Mesothelial cell of epicardium (in vitro differentiated cells): ENCODE measurements at regions not wholly inside any gene's neighbourhood (a gene's known extent, or its start where the extent isn't known, plus 50 kb on each side); places are given as distances from the start of the nearest gene placed in this dataset.

ENCODE experiments used
- DNase-seq, 2 experiments: peaks; one replicate each; pipeline ENCODE4 v3.0.0; 2021; ENCODE audit warnings: low spot score in 2 of 2; ENCODE audit not compliant: unreplicated experiment in 2 of 2
- H3K27ac Mint-ChIP-seq: 2 replicates; pipeline ENCODE4 v1.8.0; 2021; ENCODE audit warnings: mixed read lengths
- H3K27me3 Mint-ChIP-seq: 2 replicates; pipeline ENCODE4 v1.8.0; 2021; ENCODE audit warnings: low read depth, mixed read lengths
- H3K36me3 Mint-ChIP-seq: 2 replicates; pipeline ENCODE4 v1.8.0; 2021; ENCODE audit warnings: mixed read lengths
- H3K4me1 Mint-ChIP-seq: 2 replicates; pipeline ENCODE4 v1.8.0; 2021; ENCODE audit warnings: mixed read lengths
- H3K4me3 Mint-ChIP-seq: 2 replicates; pipeline ENCODE4 v1.8.0; 2021; ENCODE audit warnings: mild to moderate bottlenecking, moderate library complexity, mixed read lengths
- H3K9me3 Mint-ChIP-seq: 2 replicates; pipeline ENCODE4 v1.8.0; 2021; ENCODE audit warnings: mixed read lengths
- TF ChIP-seq, protein P1 (sequence below): fragments of 200-600 bp; sonication (generic); IDR thresholded peaks from one replicate; pipeline ENCODE4 v1.5.0; 2021; ENCODE audit warnings: antibody characterized with exemption; ENCODE audit not compliant: unreplicated experiment

DNA sequence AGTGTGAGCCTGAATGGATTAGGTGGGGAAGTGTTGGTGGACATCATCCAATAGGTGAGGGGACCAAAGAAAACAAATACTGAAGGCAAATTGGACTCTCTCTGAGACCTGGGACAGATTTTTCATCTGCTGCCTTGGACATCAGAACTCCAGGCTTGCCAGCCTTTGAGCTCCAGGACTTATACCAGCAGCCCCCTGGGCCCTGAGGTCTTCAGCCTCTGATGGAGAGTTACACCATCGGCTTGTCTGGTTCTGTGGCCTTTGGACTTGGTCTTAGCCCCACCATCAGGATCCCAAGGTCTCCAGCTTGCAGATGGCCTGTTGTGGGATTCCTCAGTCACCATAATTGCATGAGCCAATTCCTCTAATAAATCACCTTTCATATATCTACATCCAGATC lies 80.8 kb upstream of the SLC8A3 start:
- Mint-ChIP-seq H3K4me3 (no peak overlapping the region), H3K27me3 (peaks cover 29% of the 10 kb centered on the region), H3K9me3 (no peaks in the 10 kb centered on the region), H3K36me3 (no peaks in the 10 kb centered on the region), H3K4me1 (no peaks in the 10 kb centered on the region), H3K27ac (no peak overlapping the region)
- DNase-seq, result no peak
- TF ChIP-seq, protein P1, sequence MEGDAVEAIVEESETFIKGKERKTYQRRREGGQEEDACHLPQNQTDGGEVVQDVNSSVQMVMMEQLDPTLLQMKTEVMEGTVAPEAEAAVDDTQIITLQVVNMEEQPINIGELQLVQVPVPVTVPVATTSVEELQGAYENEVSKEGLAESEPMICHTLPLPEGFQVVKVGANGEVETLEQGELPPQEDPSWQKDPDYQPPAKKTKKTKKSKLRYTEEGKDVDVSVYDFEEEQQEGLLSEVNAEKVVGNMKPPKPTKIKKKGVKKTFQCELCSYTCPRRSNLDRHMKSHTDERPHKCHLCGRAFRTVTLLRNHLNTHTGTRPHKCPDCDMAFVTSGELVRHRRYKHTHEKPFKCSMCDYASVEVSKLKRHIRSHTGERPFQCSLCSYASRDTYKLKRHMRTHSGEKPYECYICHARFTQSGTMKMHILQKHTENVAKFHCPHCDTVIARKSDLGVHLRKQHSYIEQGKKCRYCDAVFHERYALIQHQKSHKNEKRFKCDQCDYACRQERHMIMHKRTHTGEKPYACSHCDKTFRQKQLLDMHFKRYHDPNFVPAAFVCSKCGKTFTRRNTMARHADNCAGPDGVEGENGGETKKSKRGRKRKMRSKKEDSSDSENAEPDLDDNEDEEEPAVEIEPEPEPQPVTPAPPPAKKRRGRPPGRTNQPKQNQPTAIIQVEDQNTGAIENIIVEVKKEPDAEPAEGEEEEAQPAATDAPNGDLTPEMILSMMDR, result no peak

DNA sequence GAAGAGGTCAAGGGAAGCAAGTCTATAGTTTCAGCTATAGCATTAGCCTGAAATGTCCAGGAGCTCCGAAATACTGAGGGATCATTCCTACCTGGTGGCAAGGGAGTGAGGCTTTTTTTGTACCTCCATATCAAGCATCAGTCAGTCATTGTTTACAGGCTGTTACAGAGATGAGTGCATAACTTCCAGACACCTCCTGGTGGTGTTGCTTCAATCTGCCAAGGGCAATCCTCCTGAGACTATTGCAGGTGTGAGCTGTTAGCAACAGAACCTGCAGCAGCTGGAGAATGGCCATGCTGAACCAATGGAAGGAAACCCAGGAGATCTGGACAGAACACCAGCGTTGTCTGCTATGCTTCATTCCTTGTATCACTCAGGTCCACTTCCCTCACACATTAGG lies 80.0 kb upstream of the SLC8A3 start:
- H3K4me3 Mint-ChIP-seq, result no peak overlapping the region
- DNase-seq, result no peak

DNA sequence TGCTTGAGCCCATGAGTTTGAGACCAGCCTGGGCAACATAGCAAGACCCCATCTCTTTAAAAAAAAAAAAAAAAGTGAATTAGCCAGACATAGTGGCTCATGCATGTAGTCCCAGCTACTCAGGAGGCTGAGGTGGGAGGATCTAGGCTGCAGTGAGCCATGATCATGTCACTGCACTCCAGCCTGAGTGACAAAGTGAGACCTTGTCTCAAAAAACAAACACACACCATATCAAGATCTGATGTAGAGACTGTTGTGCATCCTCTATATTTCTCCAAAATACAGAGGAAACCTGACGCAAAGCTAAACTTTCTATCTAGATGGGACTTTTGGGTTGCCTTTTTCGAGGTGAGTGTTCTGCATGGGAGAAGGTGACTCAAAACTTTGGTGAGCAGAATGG lies 77.4 kb upstream of the SLC8A3 start:
- no peak overlapping the region for H3K4me3 Mint-ChIP-seq
- H3K4me1 Mint-ChIP-seq, result no peaks in the 10 kb centered on the region
- H3K27me3 Mint-ChIP-seq, result peaks cover 37% of the 10 kb centered on the region
- no peaks in the 10 kb centered on the region for H3K36me3 Mint-ChIP-seq
- no peak for DNase-seq
- TF ChIP-seq, protein P1, result no peak
- no peaks in the 10 kb centered on the region for H3K9me3 Mint-ChIP-seq
- no peak overlapping the region for H3K27ac Mint-ChIP-seq

More for the DNA sequence above, 80.0 kb upstream of the SLC8A3 start:
- TF ChIP-seq, protein P1, result no peak
- no peaks in the 10 kb centered on the region for H3K9me3 Mint-ChIP-seq
- H3K27ac Mint-ChIP-seq, result no peak overlapping the region
- H3K36me3 Mint-ChIP-seq, result no peaks in the 10 kb centered on the region
- no peaks in the 10 kb centered on the region for H3K4me1 Mint-ChIP-seq
- H3K27me3 Mint-ChIP-seq, result peaks cover 29% of the 10 kb centered on the region

DNA sequence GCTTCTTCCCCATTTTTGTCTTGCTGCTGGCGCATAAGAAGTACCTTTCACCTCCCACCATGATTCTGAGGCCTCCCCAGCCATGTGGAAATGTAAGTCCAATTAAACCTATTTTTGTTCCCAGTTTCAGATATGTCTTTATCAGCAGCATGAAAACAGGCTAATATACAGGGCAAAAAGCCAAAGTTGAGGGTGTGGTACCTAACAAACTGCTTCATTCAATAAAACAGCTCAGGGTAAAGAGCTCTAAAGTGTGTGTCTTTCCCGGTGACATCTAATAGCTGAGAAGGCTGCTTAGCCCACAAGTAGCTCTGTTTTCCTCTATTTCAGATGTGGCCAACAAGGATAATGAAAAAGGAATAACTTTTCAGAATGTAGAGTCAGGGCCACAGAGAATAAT lies 76.7 kb upstream of the SLC8A3 start:
- no peaks in the 10 kb centered on the region for H3K36me3 Mint-ChIP-seq

DNA sequence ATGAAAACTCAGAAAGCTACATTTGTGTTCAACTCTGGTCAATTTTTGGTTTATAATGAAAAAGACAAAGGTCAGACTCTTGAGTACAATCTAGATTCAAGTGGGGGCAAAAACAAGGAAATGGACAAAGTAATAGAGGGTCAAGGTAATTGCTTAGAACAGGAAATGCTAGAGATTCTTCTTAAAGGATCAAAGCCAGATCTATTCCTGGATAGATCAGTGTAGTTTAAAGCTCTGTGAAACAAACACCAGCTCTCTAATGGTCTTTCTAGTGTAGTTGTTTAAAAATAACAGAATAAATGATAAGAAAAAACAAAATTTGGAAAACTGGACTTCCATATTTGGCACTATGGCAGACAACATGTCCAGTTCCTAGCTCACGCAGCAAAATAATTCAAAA lies 70.7 kb upstream of the SLC8A3 start:
- no peak overlapping the region for H3K27ac Mint-ChIP-seq
- no peak overlapping the region for H3K4me3 Mint-ChIP-seq
- no peaks in the 10 kb centered on the region for H3K4me1 Mint-ChIP-seq
- peaks cover 4% of the 10 kb centered on the region for H3K9me3 Mint-ChIP-seq
- peaks cover 14% of the 10 kb centered on the region for H3K27me3 Mint-ChIP-seq
- TF ChIP-seq, protein P1, result no peak
- no peaks in the 10 kb centered on the region for H3K36me3 Mint-ChIP-seq
- DNase-seq, result no peak

More for the DNA sequence above, 76.7 kb upstream of the SLC8A3 start:
- Mint-ChIP-seq H3K27ac (no peak overlapping the region), H3K4me1 (no peaks in the 10 kb centered on the region), H3K9me3 (no peaks in the 10 kb centered on the region), H3K4me3 (no peak overlapping the region), H3K27me3 (peaks cover 37% of the 10 kb centered on the region)
- DNase-seq, result no peak
- TF ChIP-seq, protein P1, result no peak

DNA sequence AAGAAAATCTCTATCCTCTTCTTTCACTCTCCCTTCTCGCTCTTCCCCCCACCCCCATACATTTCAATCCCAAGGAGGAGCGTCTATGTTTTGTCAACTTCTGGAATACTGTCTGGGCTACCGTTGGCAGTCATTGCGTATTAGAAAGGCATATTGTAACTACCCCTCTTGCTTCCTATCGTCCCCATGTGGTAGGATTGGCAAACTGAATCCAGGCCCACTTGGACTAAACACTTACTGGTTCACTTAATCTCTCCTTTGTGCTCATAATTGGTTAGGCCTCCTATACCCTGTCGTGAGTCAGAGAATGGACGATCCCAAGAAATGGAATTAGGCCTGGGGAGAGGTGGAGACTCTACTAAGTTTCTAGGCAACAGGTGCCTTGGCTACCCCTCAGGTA lies 68.8 kb upstream of the SLC8A3 start:
- no peaks in the 10 kb centered on the region for H3K36me3 Mint-ChIP-seq
- no peaks in the 10 kb centered on the region for H3K4me1 Mint-ChIP-seq
- H3K27me3 Mint-ChIP-seq, result peaks cover 9% of the 10 kb centered on the region
- no peak overlapping the region for H3K27ac Mint-ChIP-seq
- no peak overlapping the region for H3K4me3 Mint-ChIP-seq
- peaks cover 4% of the 10 kb centered on the region for H3K9me3 Mint-ChIP-seq
- DNase-seq, result no peak
- TF ChIP-seq, protein P1, result peak; percentile 46
